Activated CD4-positive, alpha-beta memory T cell treated with anti-CD3 and anti-CD28 coated beads for 36 hours (primary cell): ENCODE measurements at regions not wholly inside any gene's neighbourhood (a gene's known extent, or its start where the extent isn't known, plus 50 kb on each side); places are given as distances from the start of the nearest gene placed in this dataset.

Source experiments
- CTCF ChIA-PET: fragments of 350-600 bp; sonication (Branson Sonifier 250); formaldehyde crosslinking; loops from one replicate; lab custom pipeline; 2021; ENCODE audit warnings: antibody characterized with exemption, inconsistent platforms; lab: Charles Lee
- POLR2A ChIA-PET: fragments of 350-600 bp; sonication (Branson Sonifier 250); formaldehyde crosslinking; loops from one replicate; lab custom pipeline; 2021; ENCODE audit warnings: antibody characterized with exemption; lab: Charles Lee
- DNase-seq: peaks from one replicate; pipeline ENCODE4 v3.0.0-alpha.2; 2020
- H3K27ac Mint-ChIP-seq: one replicate; pipeline ENCODE4 v1.8.0; 2021; ENCODE audit warnings: mixed read lengths
- H3K27me3 Mint-ChIP-seq: one replicate; pipeline ENCODE4 v1.8.0; 2021; ENCODE audit warnings: mixed read lengths
- H3K36me3 Mint-ChIP-seq: one replicate; pipeline ENCODE4 v1.8.0; 2021; ENCODE audit warnings: mixed read lengths
- H3K4me1 Mint-ChIP-seq: one replicate; pipeline ENCODE4 v1.8.0; 2021; ENCODE audit warnings: low read depth, mixed read lengths
- H3K4me3 Mint-ChIP-seq: one replicate; pipeline ENCODE4 v1.8.0; 2021; ENCODE audit warnings: mild to moderate bottlenecking, mixed read lengths
- H3K9me3 Mint-ChIP-seq: one replicate; pipeline ENCODE4 v1.8.0; 2021; ENCODE audit warnings: mixed read lengths
- intact Hi-C: fragments of 100-400 bp; cut with micrococcal nuclease; formaldehyde crosslinking; loops from one replicate; pipeline ENCODE4 v1.15.1; 2023

- no peak for DNase-seq
- Mint-ChIP-seq H3K27ac (no peak overlapping the region), H3K36me3 (no peaks in the 10 kb centered on the region), H3K27me3 (no peaks in the 10 kb centered on the region), H3K4me3 (no peak overlapping the region), H3K9me3 (peaks cover 3% of the 10 kb centered on the region), H3K4me1 (no peaks in the 10 kb centered on the region)
- ChIA-PET CTCF (no interaction called here), POLR2A (no interaction called here)
- intact Hi-C loops: no loop called here
These were observed 136.9 kb upstream of the ADAMTS5 start for GRCh38 chr21:27103768-27104167.

DNA sequence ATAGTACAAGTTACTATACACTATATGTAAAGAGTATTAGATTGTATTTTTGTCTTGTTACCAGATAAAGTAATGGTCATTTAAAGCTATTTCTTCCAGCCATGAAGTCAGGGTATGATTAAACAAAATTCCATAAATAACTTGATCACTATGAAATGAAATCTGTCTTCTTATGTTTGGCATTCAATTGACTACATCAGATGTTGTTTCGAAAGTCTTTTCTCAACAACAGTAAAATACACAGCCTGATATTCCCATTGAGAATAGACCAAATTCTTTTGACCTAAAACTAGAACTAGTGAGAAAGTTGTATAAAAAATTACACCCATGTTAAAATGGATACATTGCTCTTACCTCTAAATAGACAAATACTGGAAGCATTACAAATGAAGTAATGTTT lies 134.6 kb upstream of the ADAMTS5 start:
- ChIA-PET CTCF (no interaction called here), POLR2A (no interaction called here)
- DNase-seq: no peak
- Mint-ChIP-seq H3K27me3 (no peaks in the 10 kb centered on the region), H3K27ac (no peak overlapping the region), H3K9me3 (peaks cover 3% of the 10 kb centered on the region), H3K4me3 (no peak overlapping the region), H3K4me1 (no peaks in the 10 kb centered on the region), H3K36me3 (no peaks in the 10 kb centered on the region)
- intact Hi-C loops: no loop called here

DNA sequence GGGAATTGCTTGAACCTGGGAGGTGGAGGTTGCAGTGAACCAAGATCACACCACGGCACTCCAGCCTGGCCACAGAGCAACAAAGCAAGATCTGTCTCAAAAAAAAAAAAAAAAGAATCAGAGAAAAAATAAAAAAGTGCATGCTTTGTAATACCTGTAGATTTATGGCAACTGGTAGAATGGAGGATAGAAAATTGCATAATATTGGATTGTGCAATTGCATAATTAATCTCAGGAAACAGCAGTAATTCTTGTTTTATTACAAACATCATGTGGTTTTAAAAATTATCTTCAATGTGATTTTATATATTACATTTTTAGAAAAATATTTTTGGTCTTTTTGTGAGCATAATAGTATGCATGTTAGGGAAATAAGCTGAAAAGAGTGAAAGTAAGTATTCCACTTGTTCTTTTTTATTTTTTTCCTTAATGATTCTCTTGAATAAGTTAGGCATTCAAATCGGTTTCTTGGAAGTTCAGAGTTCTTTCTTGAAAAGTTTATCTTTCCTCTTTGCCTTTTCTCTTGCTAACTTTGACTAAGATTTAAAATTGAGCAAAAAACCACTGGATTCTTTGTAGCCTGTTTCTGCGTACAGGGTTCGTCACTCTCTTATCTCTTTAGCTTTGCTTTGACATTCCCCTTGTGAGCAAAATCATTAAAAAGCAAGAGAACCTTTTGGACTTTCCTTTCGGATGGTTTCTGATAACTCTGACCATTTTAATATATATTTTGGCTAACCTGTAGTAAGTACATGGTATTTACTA lies 127.5 kb upstream of the ADAMTS5 start:
- CTCF ChIA-PET: no interaction called here
- peaks cover under 1% of the 10 kb centered on the region for H3K9me3 Mint-ChIP-seq

GRCh38 chr21:27086630-27087029 lies 119.7 kb upstream of the ADAMTS5 start:
- H3K27ac Mint-ChIP-seq: no peak overlapping the region
- ChIA-PET POLR2A (no interaction called here), CTCF (no interaction called here)
- no peaks in the 10 kb centered on the region for H3K36me3 Mint-ChIP-seq
- H3K4me1 Mint-ChIP-seq: no peaks in the 10 kb centered on the region
- H3K4me3 Mint-ChIP-seq: no peak overlapping the region
- H3K9me3 Mint-ChIP-seq: peaks cover 2% of the 10 kb centered on the region
- intact Hi-C loops: no loop called here
- H3K27me3 Mint-ChIP-seq: no peaks in the 10 kb centered on the region
- no peak for DNase-seq

More for the DNA sequence above, 127.5 kb upstream of the ADAMTS5 start:
- intact Hi-C loops: no loop called here
- no peaks in the 10 kb centered on the region for H3K4me1 Mint-ChIP-seq
- no peak overlapping the region for H3K4me3 Mint-ChIP-seq
- H3K27ac Mint-ChIP-seq: no peak overlapping the region
- no peaks in the 10 kb centered on the region for H3K27me3 Mint-ChIP-seq
- POLR2A ChIA-PET: no interaction called here
- DNase-seq: no peak
- no peaks in the 10 kb centered on the region for H3K36me3 Mint-ChIP-seq

- Mint-ChIP-seq H3K4me1 (no peaks in the 10 kb centered on the region), H3K27me3 (no peaks in the 10 kb centered on the region)
- intact Hi-C loops: no loop called here
These were observed 119.3 kb upstream of the ADAMTS5 start for GRCh38 chr21:27086186-27086585.

DNA sequence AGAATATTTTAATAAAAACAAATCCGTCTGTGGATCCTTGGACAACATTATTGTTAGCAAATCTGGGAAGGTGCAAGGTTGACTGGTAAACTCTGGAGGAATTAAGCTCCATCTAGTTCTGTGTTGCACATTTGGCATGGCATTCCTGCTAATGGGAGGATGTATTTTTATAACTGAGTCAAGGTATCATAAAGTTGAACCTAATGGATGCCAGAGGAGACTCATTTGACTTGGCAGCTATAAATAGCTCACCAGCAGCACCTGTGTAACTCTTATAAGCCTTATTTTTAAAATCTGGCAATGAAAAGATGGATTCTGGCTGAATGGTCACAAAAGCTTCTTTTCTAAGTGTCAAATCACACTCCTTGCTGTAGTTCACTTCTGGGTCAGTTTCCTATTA lies 118.5 kb upstream of the ADAMTS5 start:
- no peaks in the 10 kb centered on the region for H3K4me1 Mint-ChIP-seq
- no peaks in the 10 kb centered on the region for H3K27me3 Mint-ChIP-seq
- intact Hi-C loops: no loop called here
- POLR2A ChIA-PET: interaction anchor here (0.7 kb wide), 1 partner anchor 1539 kb away, joined by 5 read pairs; no protein-coding TSS in a partner anchor
- no peak overlapping the region for H3K27ac Mint-ChIP-seq
- DNase-seq: no peak
- H3K9me3 Mint-ChIP-seq: peaks cover 2% of the 10 kb centered on the region
- no peaks in the 10 kb centered on the region for H3K36me3 Mint-ChIP-seq
- no peak overlapping the region for H3K4me3 Mint-ChIP-seq
- CTCF ChIA-PET: no interaction called here

More at GRCh38 chr21:27086186-27086585, 119.3 kb upstream of the ADAMTS5 start:
- no peak for DNase-seq
- ChIA-PET CTCF (no interaction called here), POLR2A (interaction anchor here (0.7 kb wide), 1 partner anchor 1539 kb away, joined by 5 read pairs; no protein-coding TSS in a partner anchor)
- Mint-ChIP-seq H3K4me3 (no peak overlapping the region), H3K9me3 (peaks cover 2% of the 10 kb centered on the region), H3K27ac (no peak overlapping the region), H3K36me3 (no peaks in the 10 kb centered on the region)

DNA sequence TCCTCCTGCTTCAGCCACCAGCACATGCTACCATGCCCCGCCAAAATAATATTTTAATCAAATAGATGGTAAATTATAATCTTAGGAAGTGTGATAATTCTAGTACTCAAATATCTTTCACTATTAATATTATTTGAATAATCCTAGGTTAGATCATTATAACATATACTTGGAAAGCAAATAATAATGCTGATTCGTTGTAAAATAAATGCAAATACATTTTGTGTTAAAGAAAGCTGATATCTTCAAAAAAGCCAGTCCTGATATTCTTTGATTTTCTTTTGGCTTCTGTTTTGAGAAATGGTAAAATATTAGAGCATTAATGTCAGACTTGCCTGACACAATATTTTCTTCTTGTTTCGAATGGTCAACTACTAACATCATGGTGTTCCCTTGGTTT lies 116.3 kb upstream of the ADAMTS5 start:
- ChIA-PET POLR2A (no interaction called here), CTCF (no interaction called here)
- no peaks in the 10 kb centered on the region for H3K9me3 Mint-ChIP-seq
- no peaks in the 10 kb centered on the region for H3K4me1 Mint-ChIP-seq
- no peak overlapping the region for H3K4me3 Mint-ChIP-seq
- H3K27ac Mint-ChIP-seq: no peak overlapping the region
- no peaks in the 10 kb centered on the region for H3K36me3 Mint-ChIP-seq
- intact Hi-C loops: no loop called here
- no peaks in the 10 kb centered on the region for H3K27me3 Mint-ChIP-seq
- no peak for DNase-seq

- Mint-ChIP-seq H3K27ac (no peak overlapping the region), H3K4me3 (no peak overlapping the region), H3K27me3 (no peaks in the 10 kb centered on the region), H3K36me3 (no peaks in the 10 kb centered on the region), H3K4me1 (no peaks in the 10 kb centered on the region), H3K9me3 (no peaks in the 10 kb centered on the region)
- ChIA-PET CTCF (no interaction called here), POLR2A (no interaction called here)
- intact Hi-C loops: no loop called here
- DNase-seq: no peak
These were observed 115.6 kb upstream of the ADAMTS5 start for GRCh38 chr21:27082431-27083010.

GRCh38 chr21:27079636-27080240 lies 112.8 kb upstream of the ADAMTS5 start:
- H3K9me3 Mint-ChIP-seq: no peaks in the 10 kb centered on the region
- intact Hi-C loops: no loop called here
- no peaks in the 10 kb centered on the region for H3K36me3 Mint-ChIP-seq
- ChIA-PET CTCF (no interaction called here), POLR2A (no interaction called here)
- no peak overlapping the region for H3K27ac Mint-ChIP-seq
- H3K27me3 Mint-ChIP-seq: no peaks in the 10 kb centered on the region
- no peak overlapping the region for H3K4me3 Mint-ChIP-seq
- H3K4me1 Mint-ChIP-seq: no peaks in the 10 kb centered on the region
- no peak for DNase-seq

DNA sequence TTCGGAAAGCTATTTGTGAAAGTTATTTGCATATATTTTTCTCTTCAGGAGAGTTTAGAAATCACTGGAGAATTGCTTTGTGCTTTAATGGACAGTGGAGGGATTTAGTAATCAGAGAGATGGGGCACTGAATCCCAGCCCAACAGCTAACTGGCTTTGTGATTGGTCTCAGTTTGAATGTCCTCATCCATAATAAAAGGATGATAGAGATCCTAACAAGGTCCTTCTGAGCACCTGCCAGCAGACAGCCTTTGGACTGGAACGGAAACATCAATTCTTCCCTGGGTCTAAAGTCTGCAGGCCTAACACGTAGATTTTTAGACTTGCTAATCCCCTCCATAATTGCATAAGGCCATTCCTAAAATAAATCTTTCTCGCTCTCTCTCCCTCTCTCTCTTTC lies 112.0 kb upstream of the ADAMTS5 start:
- H3K36me3 Mint-ChIP-seq: no peaks in the 10 kb centered on the region
- CTCF ChIA-PET: no interaction called here
- DNase-seq: no peak
- no peaks in the 10 kb centered on the region for H3K27me3 Mint-ChIP-seq
- no peaks in the 10 kb centered on the region for H3K9me3 Mint-ChIP-seq
- H3K4me3 Mint-ChIP-seq: no peak overlapping the region
- no peaks in the 10 kb centered on the region for H3K4me1 Mint-ChIP-seq
- no peak overlapping the region for H3K27ac Mint-ChIP-seq
- intact Hi-C loops: no loop called here
- POLR2A ChIA-PET: no interaction called here

GRCh38 chr21:27077501-27077900 lies 110.6 kb upstream of the ADAMTS5 start:
- Mint-ChIP-seq H3K27me3 (no peaks in the 10 kb centered on the region), H3K27ac (no peak overlapping the region), H3K4me1 (no peaks in the 10 kb centered on the region), H3K4me3 (no peak overlapping the region), H3K9me3 (no peaks in the 10 kb centered on the region), H3K36me3 (no peaks in the 10 kb centered on the region)
- ChIA-PET CTCF (no interaction called here), POLR2A (no interaction called here)
- DNase-seq: no peak
- intact Hi-C loops: no loop called here

DNA sequence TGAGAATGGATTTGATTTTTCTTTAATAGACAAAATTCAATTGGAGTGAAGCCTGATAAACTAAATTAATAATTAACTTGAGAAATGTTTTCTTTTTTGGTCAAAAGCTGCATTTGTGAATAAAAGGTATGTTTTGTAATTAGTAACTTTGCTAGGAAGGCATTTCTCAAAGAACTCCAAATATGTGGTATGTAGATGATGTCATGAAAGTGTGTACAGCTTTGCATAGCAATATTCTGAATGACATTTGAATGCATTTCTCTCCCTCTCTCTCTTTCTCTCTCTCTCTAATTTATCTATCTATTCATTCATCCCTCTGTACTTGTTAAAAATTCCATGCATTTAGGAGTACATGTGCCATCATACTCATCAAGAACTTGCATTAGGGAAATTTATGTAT lies 109.1 kb upstream of the ADAMTS5 start:
- ChIA-PET CTCF (no interaction called here), POLR2A (no interaction called here)
- Mint-ChIP-seq H3K9me3 (no peaks in the 10 kb centered on the region), H3K27ac (no peak overlapping the region), H3K27me3 (no peaks in the 10 kb centered on the region), H3K36me3 (no peaks in the 10 kb centered on the region), H3K4me3 (no peak overlapping the region), H3K4me1 (no peaks in the 10 kb centered on the region)
- intact Hi-C loops: no loop called here
- no peak for DNase-seq
